OCI-LY1 (cell line): ENCODE measurements at regions not wholly inside any gene's neighbourhood (a gene's known extent, or its start where the extent isn't known, plus 50 kb on each side); places are given as distances from the start of the nearest gene placed in this dataset.

Source experiments
- H2AFZ ChIP-seq: fragments of 200-600 bp; sonication (generic), shearing (Covaris generic); 2 replicates; pipeline ENCODE4 v1.6.0; 2014; ENCODE audit warnings: antibody characterized with exemption, mild to moderate bottlenecking, low read length
- H3F3A ChIP-seq: fragments of 200-600 bp; sonication (generic), shearing (Covaris generic); 2 replicates; pipeline ENCODE4 v1.6.0; 2014; ENCODE audit warnings: mild to moderate bottlenecking, antibody characterized with exemption, low read length, moderate library complexity; ENCODE audit not compliant: insufficient read depth
- H3K27ac ChIP-seq: fragments of 200-600 bp; sonication (generic); 2 replicates; pipeline ENCODE4 v1.5.1; 2014; ENCODE audit warnings: low read length, mixed run types, mild to moderate bottlenecking, low read depth; ENCODE audit not compliant: poor library complexity, severe bottlenecking
- H3K27me3 ChIP-seq: fragments of 200-600 bp; sonication (generic); 2 replicates; pipeline ENCODE4 v1.6.0; 2014; ENCODE audit warnings: antibody characterized with exemption, mild to moderate bottlenecking, low read length, moderate library complexity; ENCODE audit not compliant: insufficient read depth
- H3K36me3 ChIP-seq: fragments of 200-600 bp; sonication (generic); 2 replicates; pipeline ENCODE4 v1.6.1; 2014; ENCODE audit warnings: mild to moderate bottlenecking, antibody characterized with exemption, low read length, moderate library complexity, mixed read lengths; ENCODE audit not compliant: insufficient read depth
- H3K4me1 ChIP-seq: fragments of 200-600 bp; sonication (generic); 2 replicates; pipeline ENCODE4 v1.5.1; 2014; ENCODE audit warnings: mild to moderate bottlenecking, low read length, moderate library complexity; ENCODE audit not compliant: insufficient read depth, severe bottlenecking
- H3K4me2 ChIP-seq: fragments of 200-600 bp; sonication (generic), shearing (Covaris generic); 2 replicates; pipeline ENCODE4 v1.6.1; 2014; ENCODE audit warnings: low read length
- H3K4me3 ChIP-seq: fragments of 200-600 bp; sonication (generic); 2 replicates; pipeline ENCODE4 v1.5.1; 2014; ENCODE audit warnings: low read length, low read depth, mild to moderate bottlenecking, mixed read lengths; ENCODE audit not compliant: poor library complexity, severe bottlenecking
- H3K79me2 ChIP-seq: fragments of 200-600 bp; shearing (Covaris generic); 2 replicates; pipeline ENCODE4 v1.6.1; 2016; ENCODE audit warnings: mixed run types, low read length, mixed read lengths; ENCODE audit not compliant: insufficient read depth
- H3K9ac ChIP-seq: fragments of 200-600 bp; sonication (generic), shearing (Covaris generic); 2 replicates; pipeline ENCODE4 v1.6.1; 2014; ENCODE audit warnings: mild to moderate bottlenecking, low read length, mixed read lengths
- H3K9me2 ChIP-seq: fragments of 200-600 bp; sonication (generic), shearing (Covaris generic); 2 replicates; pipeline ENCODE4 v1.6.1; 2014; ENCODE audit warnings: low read depth, mild to moderate bottlenecking, low read length, mixed read lengths
- H3K9me3 ChIP-seq: fragments of 200-600 bp; shearing (Covaris generic); 2 replicates; pipeline ENCODE4 v1.6.1; 2014; ENCODE audit warnings: low read length, mixed read lengths
- H4K20me1 ChIP-seq: fragments of 200-600 bp; sonication (generic), shearing (Covaris generic); 2 replicates; pipeline ENCODE4 v1.6.0; 2016; ENCODE audit warnings: mild to moderate bottlenecking, low read length; ENCODE audit not compliant: insufficient read depth
- CTCF ChIP-seq: fragments of 200-600 bp; sonication (generic), shearing (Covaris generic); IDR thresholded peaks from 2 replicates; pipeline ENCODE4 v1.5.1; 2017; ENCODE audit warnings: mild to moderate bottlenecking, antibody characterized with exemption, low read length, moderate library complexity, mixed read lengths
- EZH2 ChIP-seq: fragments of 200-600 bp; sonication (generic), shearing (Covaris generic); IDR thresholded peaks from 2 replicates; pipeline ENCODE4 v1.8.0; 2017; ENCODE audit warnings: borderline replicate concordance, mixed run types, mild to moderate bottlenecking, antibody characterized with exemption, low read length, moderate library complexity, mixed read lengths

GRCh38 chr2:94753466-94753998 lies 117.7 kb upstream of the TEKT4 start:
- Histone ChIP-seq H3K4me3 (no peak overlapping the region), H3K4me1 (no peaks in the 10 kb centered on the region), H3K9me3 (no peaks in the 10 kb centered on the region), H3K36me3 (no peaks in the 10 kb centered on the region), H3K9me2 (no peaks in the 10 kb centered on the region), H4K20me1 (no peaks in the 10 kb centered on the region), H3K9ac (no peak overlapping the region), H3K79me2 (no peaks in the 10 kb centered on the region), H3K27ac (no peak overlapping the region), H2AFZ (no peak overlapping the region), H3K27me3 (no peaks in the 10 kb centered on the region), H3K4me2 (no peak overlapping the region), H3F3A (no peaks in the 10 kb centered on the region)
- TF ChIP-seq CTCF (no peak), EZH2 (no peak)

DNA sequence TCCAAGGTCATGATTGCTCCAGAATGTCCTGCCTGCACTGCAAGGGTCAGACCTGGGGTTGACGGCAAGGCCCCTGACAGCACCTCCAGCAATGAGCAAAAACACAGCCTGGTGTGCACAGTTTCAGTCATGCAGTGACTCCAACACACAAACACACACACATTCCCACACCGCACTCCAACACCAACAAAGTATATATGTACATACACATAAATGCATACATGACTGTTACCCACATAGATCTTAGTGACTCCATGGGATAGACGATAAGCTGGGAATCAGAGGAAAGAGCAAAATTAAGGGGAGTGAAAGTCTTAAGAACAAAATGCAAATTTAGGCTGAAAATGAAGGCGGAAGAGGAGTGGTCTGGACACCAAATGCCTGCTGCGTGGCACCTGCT lies 112.7 kb upstream of the TEKT4 start:
- H3K27me3 ChIP-seq = no peaks in the 10 kb centered on the region
- no peaks in the 10 kb centered on the region for H3K9me3 ChIP-seq
- H3K4me2 ChIP-seq = no peak overlapping the region
- no peak overlapping the region for H3K4me3 ChIP-seq
- TF ChIP-seq EZH2 = no peak
- no peak for TF ChIP-seq CTCF
- no peaks in the 10 kb centered on the region for H3K4me1 ChIP-seq
- H3F3A ChIP-seq = no peaks in the 10 kb centered on the region
- H3K27ac ChIP-seq = no peak overlapping the region
- no peak overlapping the region for H2AFZ ChIP-seq
- H4K20me1 ChIP-seq = no peaks in the 10 kb centered on the region
- no peak overlapping the region for H3K9ac ChIP-seq
- no peaks in the 10 kb centered on the region for H3K36me3 ChIP-seq
- no peaks in the 10 kb centered on the region for H3K9me2 ChIP-seq
- no peaks in the 10 kb centered on the region for H3K79me2 ChIP-seq

DNA sequence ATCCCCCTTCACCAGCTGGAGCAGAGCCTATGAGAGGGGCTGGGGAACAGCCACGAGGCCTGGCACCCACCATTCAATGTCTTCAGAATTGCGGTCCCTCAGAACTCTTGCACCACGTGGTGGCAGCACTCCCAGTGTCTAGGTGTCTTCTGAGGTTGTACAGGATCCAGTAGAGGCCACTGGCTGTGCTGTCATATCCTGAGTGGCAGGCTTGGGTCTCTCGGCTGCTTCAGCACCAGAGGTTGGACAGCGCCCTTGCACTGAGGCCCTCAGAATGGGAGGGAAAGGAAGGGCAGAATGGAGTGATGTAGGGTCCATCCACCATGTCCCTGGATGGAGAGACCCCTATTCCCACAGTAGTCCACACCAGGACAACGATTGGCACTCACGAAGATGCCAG lies 112.0 kb upstream of the TEKT4 start:
- no peaks in the 10 kb centered on the region for H4K20me1 ChIP-seq
- no peaks in the 10 kb centered on the region for H3F3A ChIP-seq
- H3K79me2 ChIP-seq = no peaks in the 10 kb centered on the region
- no peaks in the 10 kb centered on the region for H3K9me3 ChIP-seq
- no peaks in the 10 kb centered on the region for H3K4me1 ChIP-seq
- no peaks in the 10 kb centered on the region for H3K36me3 ChIP-seq
- no peak overlapping the region for H3K4me2 ChIP-seq
- H3K9me2 ChIP-seq = no peaks in the 10 kb centered on the region
- no peak overlapping the region for H3K9ac ChIP-seq
- H3K27me3 ChIP-seq = no peaks in the 10 kb centered on the region
- TF ChIP-seq EZH2 (no peak), CTCF (peak; percentile 9; the same call in 1 of the 2 replicates)
- H3K27ac ChIP-seq = no peak overlapping the region
- no peak overlapping the region for H2AFZ ChIP-seq
- H3K4me3 ChIP-seq = no peak overlapping the region
